GM12873 (cell line): ENCODE measurements at regions not wholly inside any gene's neighbourhood (a gene's known extent, or its start where the extent isn't known, plus 50 kb on each side); places are given as distances from the start of the nearest gene placed in this dataset.

Experiments used
- CTCF ChIP-seq: IDR thresholded peaks from 2 replicates; pipeline ENCODE4 v1.5.1; 2012; ENCODE audit warnings: low read depth, mild to moderate bottlenecking, moderate library complexity, low read length, control low read depth; ENCODE audit not compliant: insufficient read depth; ENCODE audit errors: missing control alignments

GRCh38 chr12:87119713-87120112, 863.5 kb upstream of the MGAT4C start:
- TF ChIP-seq CTCF: no peak

GRCh38 chr12:87117526-87117925, 861.3 kb upstream of the MGAT4C start:
- TF ChIP-seq CTCF: no peak

- TF ChIP-seq CTCF: no peak
Observed at GRCh38 chr12:87116780-87117179, 860.6 kb upstream of the MGAT4C start.

- no peak for TF ChIP-seq CTCF
Observed at GRCh38 chr12:87112571-87113345, 856.6 kb upstream of the MGAT4C start.

- no peak for TF ChIP-seq CTCF
Observed at GRCh38 chr12:87107766-87108165, 851.6 kb upstream of the MGAT4C start.

GRCh38 chr12:87107270-87107669, 851.1 kb upstream of the MGAT4C start:
- no peak for TF ChIP-seq CTCF

GRCh38 chr12:87096082-87096585, 839.9 kb upstream of the MGAT4C start:
- TF ChIP-seq CTCF: no peak
